T-helper 2 cell treated with Interferon-gamma antibody and Interleukin-4, amounts not matched to agents 5 μg/mL and 100 μg/mL, for 36 hours (primary cell): ENCODE measurements at regions not wholly inside any gene's neighbourhood (a gene's known extent, or its start where the extent isn't known, plus 50 kb on each side); places are given as distances from the start of the nearest gene placed in this dataset.

Experiments used
- DNase-seq: peaks from one replicate; pipeline ENCODE4 v3.0.0; 2021; ENCODE audit warnings: low spot score
- H3K27ac Mint-ChIP-seq: one replicate; pipeline ENCODE4 v1.8.0; 2021; ENCODE audit warnings: mild to moderate bottlenecking, mixed read lengths
- H3K27me3 Mint-ChIP-seq: one replicate; pipeline ENCODE4 v1.8.0; 2021; ENCODE audit warnings: low read depth, mixed read lengths
- H3K36me3 Mint-ChIP-seq: one replicate; pipeline ENCODE4 v1.8.0; 2021; ENCODE audit warnings: low read depth, mixed read lengths
- H3K4me1 Mint-ChIP-seq: one replicate; pipeline ENCODE4 v1.8.0; 2021; ENCODE audit warnings: low read depth, mixed read lengths
- H3K4me3 Mint-ChIP-seq: one replicate; pipeline ENCODE4 v1.8.0; 2022; ENCODE audit warnings: mild to moderate bottlenecking, moderate library complexity, mixed read lengths
- H3K9me3 Mint-ChIP-seq: one replicate; pipeline ENCODE4 v1.8.0; 2021; ENCODE audit warnings: mixed read lengths

GRCh38 chr1:8090241-8090702, 64.2 kb upstream of the ERRFI1 start:
- H3K36me3 Mint-ChIP-seq = no peaks in the 10 kb centered on the region
- no peaks in the 10 kb centered on the region for H3K27me3 Mint-ChIP-seq
- H3K4me3 Mint-ChIP-seq = peak overlapping the region; percentile 2
- H3K4me1 Mint-ChIP-seq = peaks cover 32% of the 10 kb centered on the region
- no peaks in the 10 kb centered on the region for H3K9me3 Mint-ChIP-seq
- no peak overlapping the region for H3K27ac Mint-ChIP-seq
- DNase-seq = no peak

GRCh38 chr1:8089535-8090228, 63.6 kb upstream of the ERRFI1 start:
- peak; percentile 28 for DNase-seq
- Mint-ChIP-seq H3K4me3 (no peak overlapping the region), H3K4me1 (peaks cover 29% of the 10 kb centered on the region), H3K9me3 (no peaks in the 10 kb centered on the region), H3K36me3 (no peaks in the 10 kb centered on the region), H3K27me3 (no peaks in the 10 kb centered on the region), H3K27ac (no peak overlapping the region)

- peaks cover 14% of the 10 kb centered on the region for H3K4me1 Mint-ChIP-seq
- no peak for DNase-seq
- no peak overlapping the region for H3K4me3 Mint-ChIP-seq
- no peaks in the 10 kb centered on the region for H3K9me3 Mint-ChIP-seq
- H3K27me3 Mint-ChIP-seq = no peaks in the 10 kb centered on the region
- H3K27ac Mint-ChIP-seq = no peak overlapping the region
- H3K36me3 Mint-ChIP-seq = no peaks in the 10 kb centered on the region
These were observed 59.9 kb upstream of the ERRFI1 start for GRCh38 chr1:8086055-8086454.

DNA sequence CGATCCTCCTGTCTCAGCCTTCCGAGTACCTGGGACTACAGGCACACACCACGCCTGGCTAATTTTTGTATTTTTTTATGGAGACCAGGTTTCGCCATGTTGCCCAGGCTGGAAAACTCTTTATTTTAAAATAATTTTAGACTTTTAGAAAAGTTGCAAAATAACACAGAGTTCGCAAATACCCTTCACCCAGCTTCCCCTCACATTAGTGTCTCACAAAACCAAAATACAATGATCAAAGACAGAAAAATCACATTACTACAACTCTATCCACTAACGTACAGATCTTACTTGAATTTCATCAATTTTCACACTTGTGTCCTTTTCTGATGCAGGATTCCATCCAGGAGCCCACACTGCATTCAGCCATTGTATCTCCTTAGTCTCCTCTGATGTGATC, 58.8 kb upstream of the ERRFI1 start:
- H3K27me3 Mint-ChIP-seq = no peaks in the 10 kb centered on the region
- no peak for DNase-seq
- no peak overlapping the region for H3K27ac Mint-ChIP-seq
- H3K36me3 Mint-ChIP-seq = no peaks in the 10 kb centered on the region
- H3K4me1 Mint-ChIP-seq = peaks cover 6% of the 10 kb centered on the region
- no peaks in the 10 kb centered on the region for H3K9me3 Mint-ChIP-seq
- no peak overlapping the region for H3K4me3 Mint-ChIP-seq

DNA sequence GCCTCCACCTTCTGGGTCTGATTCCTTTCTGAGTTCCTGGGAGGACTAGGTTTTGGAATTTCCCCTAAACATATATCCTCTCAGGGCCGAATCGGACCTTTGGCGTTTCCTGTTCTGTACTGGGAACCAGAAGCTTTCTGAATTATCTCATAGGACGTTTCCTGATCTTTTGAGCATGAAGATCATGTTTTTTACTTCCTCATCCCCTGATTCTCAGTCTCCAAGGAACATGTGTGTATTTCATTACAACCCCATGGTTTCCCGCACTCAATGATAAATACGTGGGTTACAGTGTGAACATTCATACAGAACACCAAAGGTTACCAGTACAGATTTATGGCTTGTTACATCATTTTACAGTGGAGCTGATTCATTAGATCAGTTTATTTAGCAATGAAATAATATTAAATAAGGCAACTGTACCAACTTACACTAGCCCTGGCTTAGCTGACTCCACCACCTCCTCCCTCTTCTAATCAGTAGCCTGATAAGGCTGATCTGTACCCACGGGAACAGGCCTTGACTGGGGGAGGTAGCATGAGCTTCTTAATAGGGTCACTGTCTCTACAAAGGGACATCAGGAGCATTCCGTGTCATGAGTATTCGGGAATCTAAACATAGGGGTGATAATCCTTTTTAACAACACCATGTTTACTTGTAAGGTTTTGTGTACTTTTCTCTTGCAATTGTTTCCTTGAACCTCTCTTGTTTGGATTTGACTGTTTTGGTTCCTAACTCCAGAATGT, 57.8 kb upstream of the ERRFI1 start:
- no peaks in the 10 kb centered on the region for H3K4me1 Mint-ChIP-seq
- no peaks in the 10 kb centered on the region for H3K27me3 Mint-ChIP-seq
- no peak for DNase-seq
- no peaks in the 10 kb centered on the region for H3K36me3 Mint-ChIP-seq
- H3K4me3 Mint-ChIP-seq = no peak overlapping the region
- no peak overlapping the region for H3K27ac Mint-ChIP-seq
- H3K9me3 Mint-ChIP-seq = no peaks in the 10 kb centered on the region

DNA sequence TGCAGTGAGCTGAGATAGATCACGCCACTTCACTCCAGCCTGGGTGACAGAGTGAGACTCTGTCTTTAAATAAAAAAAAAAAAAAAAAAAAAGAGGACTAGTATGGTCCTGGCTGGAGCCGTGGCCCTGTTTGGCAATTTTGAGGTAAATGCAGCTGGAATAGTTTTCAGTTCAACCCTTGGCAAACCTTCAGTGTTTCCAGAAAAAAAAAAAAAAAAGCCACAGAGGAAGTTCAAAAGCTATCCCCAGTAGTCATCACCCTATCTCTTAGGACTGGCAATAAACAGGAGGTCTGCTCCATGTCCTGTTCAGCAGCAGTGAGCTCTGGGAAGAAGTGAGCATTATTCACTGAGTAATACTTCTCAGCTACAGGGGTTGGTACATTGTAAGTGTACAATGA, 56.8 kb upstream of the ERRFI1 start:
- Mint-ChIP-seq H3K36me3 (no peaks in the 10 kb centered on the region), H3K4me1 (peaks cover 2% of the 10 kb centered on the region), H3K27me3 (no peaks in the 10 kb centered on the region), H3K4me3 (no peak overlapping the region), H3K27ac (no peak overlapping the region), H3K9me3 (no peaks in the 10 kb centered on the region)
- no peak for DNase-seq

- H3K4me1 Mint-ChIP-seq = peaks cover 2% of the 10 kb centered on the region
- H3K9me3 Mint-ChIP-seq = no peaks in the 10 kb centered on the region
- H3K4me3 Mint-ChIP-seq = no peak overlapping the region
- H3K36me3 Mint-ChIP-seq = no peaks in the 10 kb centered on the region
- H3K27ac Mint-ChIP-seq = no peak overlapping the region
- DNase-seq = no peak
- H3K27me3 Mint-ChIP-seq = peaks cover 2% of the 10 kb centered on the region
These were observed 52.1 kb upstream of the ERRFI1 start for GRCh38 chr1:8078176-8078671.

DNA sequence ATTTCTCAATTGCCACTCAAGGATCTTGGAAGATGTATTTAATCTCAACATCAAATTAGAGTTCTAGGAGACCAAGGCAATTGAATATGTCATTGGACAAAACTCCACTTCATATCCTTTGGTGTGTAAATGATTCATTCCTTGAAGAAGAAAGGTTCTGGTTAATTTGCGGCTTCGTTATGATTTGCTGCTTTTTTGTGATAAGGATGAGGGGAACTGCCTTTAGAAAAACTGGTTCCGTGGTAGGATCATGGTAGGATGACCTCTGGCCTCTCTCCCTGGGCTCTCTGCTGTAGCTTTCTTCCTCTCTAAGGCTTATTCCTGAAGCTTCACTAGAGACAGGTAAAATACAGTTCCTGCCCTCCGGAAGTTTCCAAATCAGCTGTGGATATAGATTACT, 51.5 kb upstream of the ERRFI1 start:
- H3K4me3 Mint-ChIP-seq = no peak overlapping the region
- no peak overlapping the region for H3K27ac Mint-ChIP-seq
- no peaks in the 10 kb centered on the region for H3K36me3 Mint-ChIP-seq
- no peaks in the 10 kb centered on the region for H3K9me3 Mint-ChIP-seq
- peaks cover 2% of the 10 kb centered on the region for H3K27me3 Mint-ChIP-seq
- H3K4me1 Mint-ChIP-seq = peaks cover 2% of the 10 kb centered on the region
- DNase-seq = no peak

DNA sequence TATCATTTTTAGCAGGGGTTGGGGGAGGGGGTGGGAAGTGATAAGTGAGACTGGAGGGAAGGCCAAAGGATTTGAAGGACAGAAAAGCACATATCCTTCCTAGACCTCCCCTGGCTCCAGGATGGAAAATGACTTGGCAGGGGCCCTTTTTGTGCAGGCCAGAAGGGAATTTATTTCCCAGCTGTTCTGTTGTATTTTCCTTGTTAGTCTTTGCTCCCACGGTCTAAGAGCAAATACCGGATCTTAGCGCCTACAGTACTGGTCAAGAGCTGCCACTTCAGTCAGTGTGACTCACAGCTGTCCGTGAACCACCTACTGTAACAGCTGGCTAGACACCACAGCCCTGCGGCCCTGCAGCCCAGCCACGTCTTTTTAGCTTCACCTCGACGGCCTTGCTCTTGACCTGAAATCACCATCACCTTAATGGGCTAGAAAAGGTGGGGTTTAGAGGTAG, 51.0 kb upstream of the ERRFI1 start:
- Mint-ChIP-seq H3K27me3 (peaks cover 2% of the 10 kb centered on the region), H3K4me1 (peaks cover 2% of the 10 kb centered on the region), H3K36me3 (no peaks in the 10 kb centered on the region), H3K9me3 (no peaks in the 10 kb centered on the region), H3K27ac (no peak overlapping the region), H3K4me3 (no peak overlapping the region)
- no peak for DNase-seq

- H3K27ac Mint-ChIP-seq = no peak overlapping the region
- H3K4me1 Mint-ChIP-seq = peaks cover 2% of the 10 kb centered on the region
- H3K36me3 Mint-ChIP-seq = no peaks in the 10 kb centered on the region
- no peak for DNase-seq
- H3K27me3 Mint-ChIP-seq = peaks cover 2% of the 10 kb centered on the region
- H3K9me3 Mint-ChIP-seq = no peaks in the 10 kb centered on the region
- no peak overlapping the region for H3K4me3 Mint-ChIP-seq
These were observed 50.1 kb upstream of the ERRFI1 start for GRCh38 chr1:8076176-8076575.
